IMR-90 (cell line): ENCODE measurements at regions not wholly inside any gene's neighbourhood (a gene's known extent, or its start where the extent isn't known, plus 50 kb on each side); places are given as distances from the start of the nearest gene placed in this dataset.

Source experiments
- BHLHE40 ChIP-seq: fragments of 150-350 bp; IDR thresholded peaks from 2 replicates; pipeline ENCODE4 v1.6.1; 2016; ENCODE audit warnings: mild to moderate bottlenecking, low read depth, low read length
- CTCF ChIP-seq: conservative IDR thresholded peaks from 2 replicates; pipeline ENCODE4 v1.5.1; 2012; ENCODE audit warnings: mild to moderate bottlenecking, low read depth, low read length, improper control_type of control experiment
- MAFK ChIP-seq: IDR thresholded peaks from 2 replicates; pipeline ENCODE4 v1.6.1; 2012; ENCODE audit warnings: low read depth, low read length, improper control_type of control experiment
- POLR2A ChIP-seq: IDR thresholded peaks from 2 replicates; pipeline ENCODE4 v1.6.1; 2012; ENCODE audit warnings: mild to moderate bottlenecking, low read depth, low read length
- RAD21 ChIP-seq: IDR thresholded peaks from 2 replicates; pipeline ENCODE4 v1.6.1; 2012; ENCODE audit warnings: low read length, improper control_type of control experiment
- RFX5 ChIP-seq: IDR thresholded peaks from 2 replicates; pipeline ENCODE4 v1.8.0; 2012; ENCODE audit warnings: low read depth, mild to moderate bottlenecking, low read length, moderate library complexity
- USF2 ChIP-seq: fragments of 150-350 bp; IDR thresholded peaks from 2 replicates; pipeline ENCODE4 v1.6.1; 2017; ENCODE audit warnings: mild to moderate bottlenecking, antibody characterized with exemption, low read length, low read depth

GRCh38 chr4:159515314-159516025 lies 412.6 kb downstream of the RAPGEF2 start:
- TF ChIP-seq CTCF (no peak), MAFK (peak; percentile 51), RFX5 (no peak), RAD21 (no peak), POLR2A (no peak), USF2 (no peak), BHLHE40 (no peak)
